Pancreas (tissue), 10 donors: ENCODE measurements at regions not wholly inside any gene's neighbourhood (a gene's known extent, or its start where the extent isn't known, plus 50 kb on each side); places are given as distances from the start of the nearest gene placed in this dataset.
"Not testable (repeated sequence)": the region's sequence is repeated elsewhere in the genome, so short reads cannot be mapped to it uniquely, and the experiment has no call there.

Experiments
- ATAC-seq, 4 donors: fragments of 200-7000 bp; cut with Tn5 transposase; one replicate each; pipeline versions ENCODE4 v1.8.0 to v1.9.1; 2020; ENCODE audit warnings: mild to moderate bottlenecking in 4 of 4, moderate library complexity in 4 of 4
- DNase-seq, 6 donors: peaks; one replicate each; pipeline ENCODE4 v3.0.0-alpha.2; 2020
- FAIRE-seq: peaks from 2 replicates; lab custom pipeline; 2012; peaks lifted over from hg19 to GRCh38; lab: Jason Lieb, UNC
- H3K27ac ChIP-seq, 4 donors: fragments of 200-600 bp; sonication (generic); 1 replicate in 3 of 4; 2 replicates in 1 of 4; pipeline versions ENCODE4 v1.5.0 to v1.8.0; 2020
- H3K27me3 ChIP-seq, 4 donors: fragments of 200-600 bp; one replicate each; pipeline ENCODE4 v1.8.0; 2021
- H3K36me3 ChIP-seq, 3 donors: fragments of 200-600 bp; sonication (generic) in 1 of 3; one replicate each; pipeline versions ENCODE4 v1.5.0 to v1.8.0; 2020 to 2021
- H3K4me1 ChIP-seq, 3 donors: fragments of 200-600 bp; one replicate each; pipeline ENCODE4 v1.8.0; 2021
- H3K4me3 ChIP-seq, 4 donors: fragments of 200-600 bp; sonication (generic) in 2 of 4; one replicate each; pipeline versions ENCODE4 v1.5.0 to v1.8.0; 2020 to 2021
- H3K9me3 ChIP-seq, 4 donors: fragments of 200-600 bp; one replicate each; pipeline ENCODE4 v1.8.0; 2021
- WGBS, 2 donors: extraction: QIAGEN DNeasy Blood & Tissue Kit; methylation state at CpG; one replicate each; pipeline ENCODE4 v1.1.7; 2013; 5-methylcytosine and 5-hydroxymethylcytosine counted together
- intact Hi-C, 3 donors: fragments of 100-400 bp; cut with DNase I; formaldehyde crosslinking; loops; one replicate each; pipeline versions ENCODE4 v1.11.1 to v1.14.2; 2022
- TF ChIP-seq, protein P1 (sequence below), 4 donors: fragments of 200-600 bp; sonication (generic) in 3 of 4; IDR thresholded peaks; one replicate each; pipeline versions ENCODE4 v1.5.0 to v1.8.0; 2021; ENCODE audit warnings: antibody characterized with exemption in 4 of 4
- donor health status: healthy with polysubstance abuse.
- donor health status: DM: no; HTN: no; CAD: no; lungs with moderate emphysema.
- donor health status: DM: no; HTN: no; CAD: no.
- donor health status: control.
- donor health status: control.
- donor health status: Bipolar disorder and iron deficiency.
- donor health status: DM: yes; HTN: yes; CAD: no.
- donor health status: DM: no; HTN: no; CAD: no.
- donor health status: DM: no; HTN: no; CAD: no.
- donor health status: DM: yes; HTN: yes; CAD: no.

DNA sequence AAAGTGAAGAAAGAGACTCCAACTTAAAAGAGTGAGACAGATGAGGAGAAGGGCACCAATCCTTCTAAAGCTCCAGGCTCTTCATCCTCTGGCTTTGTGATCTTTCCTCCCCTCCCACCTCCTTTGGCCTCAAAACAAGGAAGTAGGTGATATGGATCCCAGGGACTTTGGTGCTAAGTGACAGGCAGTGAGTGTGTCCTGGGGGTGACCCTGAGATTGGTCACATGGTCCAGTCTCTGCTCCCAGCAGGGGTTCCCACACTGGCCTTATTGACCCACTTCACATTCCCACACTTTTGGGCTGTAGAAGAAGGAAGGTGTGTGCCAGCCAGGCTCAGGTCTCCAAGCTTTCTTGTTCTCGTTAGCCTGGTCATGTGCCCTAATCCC lies 401.2 kb upstream of the PROX1 start:
- peak overlapping the region; percentile 65 to 81 (median 72) for H3K27ac ChIP-seq
- no peak overlapping the region for H3K4me3 ChIP-seq
- ATAC-seq = peak; percentile 80 to 88 (median 82)
- FAIRE-seq = no peak
- peaks cover 18 to 28% (median 20%) of the 10 kb centered on the region in 3 donors for H3K4me1 ChIP-seq
- DNase-seq = peak in 4 of 6 donors; percentile 61 to 78 (median 76)
- no peaks in the 10 kb centered on the region for H3K27me3 ChIP-seq
- H3K9me3 ChIP-seq = no peaks in the 10 kb centered on the region
- TF ChIP-seq, protein P1, sequence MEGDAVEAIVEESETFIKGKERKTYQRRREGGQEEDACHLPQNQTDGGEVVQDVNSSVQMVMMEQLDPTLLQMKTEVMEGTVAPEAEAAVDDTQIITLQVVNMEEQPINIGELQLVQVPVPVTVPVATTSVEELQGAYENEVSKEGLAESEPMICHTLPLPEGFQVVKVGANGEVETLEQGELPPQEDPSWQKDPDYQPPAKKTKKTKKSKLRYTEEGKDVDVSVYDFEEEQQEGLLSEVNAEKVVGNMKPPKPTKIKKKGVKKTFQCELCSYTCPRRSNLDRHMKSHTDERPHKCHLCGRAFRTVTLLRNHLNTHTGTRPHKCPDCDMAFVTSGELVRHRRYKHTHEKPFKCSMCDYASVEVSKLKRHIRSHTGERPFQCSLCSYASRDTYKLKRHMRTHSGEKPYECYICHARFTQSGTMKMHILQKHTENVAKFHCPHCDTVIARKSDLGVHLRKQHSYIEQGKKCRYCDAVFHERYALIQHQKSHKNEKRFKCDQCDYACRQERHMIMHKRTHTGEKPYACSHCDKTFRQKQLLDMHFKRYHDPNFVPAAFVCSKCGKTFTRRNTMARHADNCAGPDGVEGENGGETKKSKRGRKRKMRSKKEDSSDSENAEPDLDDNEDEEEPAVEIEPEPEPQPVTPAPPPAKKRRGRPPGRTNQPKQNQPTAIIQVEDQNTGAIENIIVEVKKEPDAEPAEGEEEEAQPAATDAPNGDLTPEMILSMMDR (IDR thresholded peaks at IDR 0.05) = no peak
- 6 to 18% methylated on average over 1 of the region's 1 CpG for WGBS, 2 donors
- no peaks in the 10 kb centered on the region for H3K36me3 ChIP-seq
- intact Hi-C loops = loop anchor here in 1 of 3 donors (10.0 kb wide), 1 partner anchor 398 kb away; the partner anchor contains the start of gene PROX1

DNA sequence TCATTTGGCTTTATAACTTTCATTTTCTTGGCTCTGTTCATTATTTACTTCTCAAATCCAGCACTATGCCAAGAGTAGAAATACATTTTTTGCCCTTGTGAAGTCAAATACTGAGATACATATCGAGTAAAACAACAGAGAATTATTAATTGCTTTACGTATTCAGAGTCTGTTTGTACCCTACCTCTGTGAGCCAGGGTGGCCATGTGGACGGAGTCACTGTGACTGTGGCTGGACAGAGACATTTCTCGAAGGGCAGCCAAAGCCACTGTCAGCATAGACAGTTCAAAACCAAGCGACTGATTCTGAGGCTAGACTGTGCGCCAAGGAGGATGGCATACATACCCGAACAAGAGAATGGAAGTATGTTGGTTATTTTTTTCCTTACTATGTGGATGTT lies 391.0 kb upstream of the PROX1 start:
- peak; percentile 59 to 90 (median 68) for ATAC-seq
- Histone ChIP-seq H3K4me3 (no peak overlapping the region), H3K9me3 (no peaks in the 10 kb centered on the region), H3K27me3 (no peaks in the 10 kb centered on the region), H3K36me3 (no peaks in the 10 kb centered on the region), H3K27ac (no peak overlapping the region), H3K4me1 (peaks cover 0 to 9% (median 0%) of the 10 kb centered on the region in 3 donors)
- TF ChIP-seq, protein P1 (IDR thresholded peaks at IDR 0.05) = no peak
- FAIRE-seq = no peak
- DNase-seq = no peak
- intact Hi-C loops = no loop called here
- 41 to 49% methylated on average over 7 of the region's 7 CpGs for WGBS, 2 donors

DNA sequence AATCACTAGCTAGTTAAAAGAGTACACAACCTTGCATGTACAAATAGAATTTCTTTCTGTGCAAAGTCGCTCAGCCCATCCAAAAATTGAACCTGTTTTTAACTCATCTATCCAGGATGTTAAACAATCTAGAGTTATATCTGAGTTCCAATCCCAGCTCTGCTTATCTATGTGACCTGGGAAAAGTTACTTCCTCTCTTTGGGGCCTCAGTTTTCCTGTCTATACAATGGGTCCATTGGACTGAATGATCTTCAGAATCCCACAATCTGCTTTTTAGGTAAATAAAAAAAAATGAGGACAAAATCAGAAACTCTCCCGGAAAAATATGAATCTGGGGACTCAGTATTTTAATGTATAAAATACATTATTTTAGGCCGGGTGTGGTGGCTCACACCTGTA lies 389.5 kb upstream of the PROX1 start:
- H3K27me3 ChIP-seq = no peaks in the 10 kb centered on the region
- peaks cover 0 to 9% (median 0%) of the 10 kb centered on the region in 3 donors for H3K4me1 ChIP-seq
- FAIRE-seq (no peak), ATAC-seq (no peak), DNase-seq (no peak)
- no peaks in the 10 kb centered on the region for H3K9me3 ChIP-seq
- no peak overlapping the region for H3K4me3 ChIP-seq
- H3K36me3 ChIP-seq = no peaks in the 10 kb centered on the region
- intact Hi-C loops = no loop called here
- no peak overlapping the region for H3K27ac ChIP-seq
- TF ChIP-seq, protein P1 (IDR thresholded peaks at IDR 0.05) = no peak
- WGBS, 2 donors = 93 to 97% methylated on average over 3 of the region's 3 CpGs

DNA sequence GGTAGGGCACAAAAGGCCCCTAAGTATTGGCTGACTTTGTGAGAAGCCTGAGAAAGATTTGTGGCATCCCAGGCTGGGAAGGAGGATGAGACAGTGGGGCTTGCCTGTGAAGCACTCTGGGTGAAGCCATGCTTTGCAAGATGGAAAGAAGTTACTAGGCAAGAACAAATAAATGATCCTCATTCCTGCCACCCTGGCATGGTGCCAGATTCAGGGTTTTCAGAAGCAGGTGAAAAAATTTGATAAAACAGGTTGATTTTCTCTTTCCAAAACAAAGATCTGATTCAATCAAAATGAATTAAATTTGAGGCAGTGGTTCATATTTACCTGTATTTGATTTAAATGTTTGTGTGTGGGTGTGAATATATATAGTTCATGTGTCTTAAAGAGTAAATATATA lies 386.9 kb upstream of the PROX1 start:
- no peaks in the 10 kb centered on the region for H3K27me3 ChIP-seq
- no peak overlapping the region for H3K27ac ChIP-seq
- peaks cover 0 to 9% (median 0%) of the 10 kb centered on the region in 3 donors for H3K4me1 ChIP-seq
- FAIRE-seq (no peak), ATAC-seq (no peak), DNase-seq (no peak)
- intact Hi-C loops = no loop called here
- H3K9me3 ChIP-seq = no peaks in the 10 kb centered on the region
- no peaks in the 10 kb centered on the region for H3K36me3 ChIP-seq
- H3K4me3 ChIP-seq = no peak overlapping the region
- TF ChIP-seq, protein P1 (IDR thresholded peaks at IDR 0.05) = no peak

DNA sequence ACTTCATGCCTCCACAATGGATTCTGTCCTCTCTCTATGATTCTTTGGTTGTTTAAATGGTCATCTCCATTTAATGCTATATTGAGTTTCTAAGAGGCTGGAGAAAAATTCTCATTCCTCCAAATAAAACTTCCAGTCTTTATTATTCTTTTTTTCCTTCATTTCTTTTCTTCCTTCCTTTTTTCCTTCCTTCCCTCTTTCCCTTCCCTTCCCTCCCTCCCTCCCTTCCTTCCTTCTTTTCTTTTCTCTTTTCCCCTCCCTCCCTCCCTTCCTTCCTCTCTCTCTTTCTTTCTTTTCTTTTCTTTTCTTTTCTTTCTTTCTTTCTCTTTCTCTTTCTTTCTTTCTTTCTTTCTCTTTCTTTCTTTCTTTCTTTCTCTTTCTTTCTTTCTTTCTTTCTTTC lies 386.1 kb upstream of the PROX1 start:
- H3K36me3 ChIP-seq, intact Hi-C loops, ATAC-seq, H3K4me3 ChIP-seq, FAIRE-seq, H3K4me1 ChIP-seq, DNase-seq, H3K27me3 ChIP-seq, H3K27ac ChIP-seq, H3K9me3 ChIP-seq: not testable (repeated sequence)
